Endodermal cell (in vitro differentiated cells): ENCODE measurements at regions not wholly inside any gene's neighbourhood (a gene's known extent, or its start where the extent isn't known, plus 50 kb on each side); places are given as distances from the start of the nearest gene placed in this dataset.

Experiments used
- DNase-seq: peaks from one replicate; pipeline ENCODE4 v3.0.0-alpha.2; 2017
- H3K27ac ChIP-seq: 2 replicates; pipeline ENCODE4 v1.5.1; 2013; ENCODE audit warnings: mild to moderate bottlenecking, low read depth, low read length, moderate library complexity
- H3K27me3 ChIP-seq: 2 replicates; pipeline ENCODE4 v1.6.1; 2013; ENCODE audit warnings: mild to moderate bottlenecking, low read length, moderate library complexity; ENCODE audit not compliant: insufficient read depth, control insufficient read depth, poor library complexity, severe bottlenecking
- H3K36me3 ChIP-seq: 2 replicates; pipeline ENCODE4 v1.7.0; 2013; ENCODE audit warnings: mild to moderate bottlenecking, low read length, moderate library complexity; ENCODE audit not compliant: control insufficient read depth, insufficient read depth
- H3K4me1 ChIP-seq: one replicate; pipeline ENCODE4 v1.7.0; 2013; ENCODE audit warnings: low read length; ENCODE audit not compliant: control insufficient read depth, insufficient read depth
- H3K4me3 ChIP-seq: 2 replicates; pipeline ENCODE4 v1.5.1; 2013; ENCODE audit warnings: mild to moderate bottlenecking, low read length, moderate library complexity
- H3K9ac ChIP-seq: 2 replicates; pipeline ENCODE4 v1.6.1; 2013; ENCODE audit warnings: mild to moderate bottlenecking, low read length, moderate library complexity; ENCODE audit not compliant: poor library complexity, severe bottlenecking; ENCODE audit errors: extremely low read depth
- H3K9me3 ChIP-seq: 2 replicates; pipeline ENCODE4 v1.6.1; 2013; ENCODE audit warnings: mild to moderate bottlenecking, low read length, moderate library complexity; ENCODE audit not compliant: control insufficient read depth
- H3K27ac Mint-ChIP-seq: 2 replicates; pipeline ENCODE4 v1.8.0; 2020; ENCODE audit warnings: mixed read lengths
- H3K27me3 Mint-ChIP-seq: 2 replicates; pipeline ENCODE4 v1.8.0; 2021; ENCODE audit warnings: mild to moderate bottlenecking, mixed read lengths; ENCODE audit not compliant: insufficient read depth
- H3K36me3 Mint-ChIP-seq: 2 replicates; pipeline ENCODE4 v1.8.0; 2020; ENCODE audit warnings: low read depth, mixed read lengths
- H3K4me1 Mint-ChIP-seq: 2 replicates; pipeline ENCODE4 v1.8.0; 2020; ENCODE audit warnings: mixed read lengths
- H3K4me3 Mint-ChIP-seq: 2 replicates; pipeline ENCODE4 v1.8.0; 2020; ENCODE audit warnings: mild to moderate bottlenecking, moderate library complexity, mixed read lengths
- H3K9me3 Mint-ChIP-seq: 2 replicates; pipeline ENCODE4 v1.8.0; 2020; ENCODE audit warnings: mild to moderate bottlenecking, mixed read lengths
- CTCF ChIP-seq: fragments of 200-600 bp; sonication (generic); conservative IDR thresholded peaks from 2 replicates; pipeline ENCODE4 v1.5.0; 2021; ENCODE audit warnings: antibody characterized with exemption, mild to moderate bottlenecking
- WGBS, 2 experiments: methylation state at CpG; one replicate each; pipeline versions ENCODE4 v1.1.5 to v1.1.7; 2013; ENCODE audit warnings: missing lambda C conversion rate in 2 of 2, mixed read lengths in 1 of 2; ENCODE audit not compliant: insufficient coverage in 1 of 2, insufficient read length in 1 of 2; 5-methylcytosine and 5-hydroxymethylcytosine counted together

- peaks cover 11% of the 10 kb centered on the region for H3K27me3 Mint-ChIP-seq
- TF ChIP-seq CTCF, result no peak
- H3K27ac ChIP-seq, result no peak overlapping the region
- peaks cover 23% of the 10 kb centered on the region for H3K4me1 ChIP-seq
- 0 to 7% methylated on average over 1 to 2 of the region's 2 CpGs for WGBS, 2 experiments
- H3K9me3 ChIP-seq, result no peaks in the 10 kb centered on the region
- H3K9ac ChIP-seq, result no peak overlapping the region
- no peak overlapping the region for H3K4me3 ChIP-seq
- no peaks in the 10 kb centered on the region for H3K9me3 Mint-ChIP-seq
- DNase-seq, result no peak
- no peak overlapping the region for H3K4me3 Mint-ChIP-seq
- H3K27me3 ChIP-seq, result no peaks in the 10 kb centered on the region
- no peaks in the 10 kb centered on the region for H3K36me3 ChIP-seq
- no peak overlapping the region for H3K27ac Mint-ChIP-seq
- H3K4me1 Mint-ChIP-seq, result peaks cover 41% of the 10 kb centered on the region
- H3K36me3 Mint-ChIP-seq, result no peaks in the 10 kb centered on the region
These were observed 188.1 kb upstream of the PRKD1 start for GRCh38 chr14:30115756-30116155.

GRCh38 chr14:30118992-30119640 is 191.5 kb upstream of the PRKD1 start:
- peaks cover 3% of the 10 kb centered on the region for H3K27me3 Mint-ChIP-seq
- no peak overlapping the region for H3K27ac Mint-ChIP-seq
- Histone ChIP-seq H3K36me3 (no peaks in the 10 kb centered on the region), H3K4me3 (no peak overlapping the region), H3K9ac (no peak overlapping the region), H3K9me3 (no peaks in the 10 kb centered on the region), H3K4me1 (peaks cover 25% of the 10 kb centered on the region), H3K27ac (no peak overlapping the region), H3K27me3 (no peaks in the 10 kb centered on the region)
- H3K36me3 Mint-ChIP-seq, result no peaks in the 10 kb centered on the region
- TF ChIP-seq CTCF, result no peak
- 90% methylated on average over 1 of the region's 2 CpGs; no CpG with 5 or more reads in 1 of the 2 experiments for WGBS, 2 experiments
- H3K4me1 Mint-ChIP-seq, result peaks cover 41% of the 10 kb centered on the region
- H3K9me3 Mint-ChIP-seq, result no peaks in the 10 kb centered on the region
- no peak overlapping the region for H3K4me3 Mint-ChIP-seq
- no peak for DNase-seq

- Histone ChIP-seq H3K9ac (no peak overlapping the region), H3K4me3 (no peak overlapping the region), H3K9me3 (no peaks in the 10 kb centered on the region), H3K4me1 (peaks cover 5% of the 10 kb centered on the region), H3K27me3 (no peaks in the 10 kb centered on the region), H3K36me3 (no peaks in the 10 kb centered on the region), H3K27ac (no peak overlapping the region)
- WGBS, 2 experiments, result 94 to 100% methylated on average over 1 to 2 of the region's 2 CpGs
- no peak for TF ChIP-seq CTCF
- no peak for DNase-seq
- H3K27me3 Mint-ChIP-seq, result no peaks in the 10 kb centered on the region
- no peak overlapping the region for H3K4me3 Mint-ChIP-seq
- H3K27ac Mint-ChIP-seq, result no peak overlapping the region
- H3K4me1 Mint-ChIP-seq, result peaks cover 13% of the 10 kb centered on the region
- no peaks in the 10 kb centered on the region for H3K36me3 Mint-ChIP-seq
- no peaks in the 10 kb centered on the region for H3K9me3 Mint-ChIP-seq
These were observed 197.8 kb upstream of the PRKD1 start for GRCh38 chr14:30125322-30125979.
